Fibroblast of lung (primary cell): ENCODE measurements at regions not wholly inside any gene's neighbourhood (a gene's known extent, or its start where the extent isn't known, plus 50 kb on each side); places are given as distances from the start of the nearest gene placed in this dataset.

ENCODE experiments used
- CTCF ChIP-seq, 2 donors: IDR thresholded peaks in 1 of 2; conservative IDR thresholded peaks in 1 of 2; 1 replicate in 1 of 2; 2 replicates in 1 of 2; pipeline ENCODE4 v1.5.1; 2011 to 2012; ENCODE audit warnings: low read length in 2 of 2, control low read depth in 1 of 2, inconsistent platforms in 1 of 2, low read depth in 1 of 2, mild to moderate bottlenecking in 1 of 2
- EZH2 ChIP-seq: IDR thresholded peaks from 2 replicates; pipeline ENCODE4 v1.5.1; 2012; ENCODE audit warnings: low read length, control low read depth, mild to moderate bottlenecking; ENCODE audit errors: missing control alignments

- TF ChIP-seq CTCF (conservative IDR thresholded peaks at IDR 0.05 in 1 of 2, IDR thresholded peaks at IDR 0.05 in 1 of 2; ENCODE audit: low read depth in 1 of 2, low read length in 2 of 2) (no peak), EZH2 (no peak)
These were observed 135.9 kb upstream of the PPP2R2D start for GRCh38 chr10:131764929-131765328.
